OCI-LY1 (cell line): ENCODE measurements at regions not wholly inside any gene's neighbourhood (a gene's known extent, or its start where the extent isn't known, plus 50 kb on each side); places are given as distances from the start of the nearest gene placed in this dataset.

Experiments
- EZH2 ChIP-seq: fragments of 200-600 bp; sonication (generic), shearing (Covaris generic); IDR thresholded peaks from 2 replicates; pipeline ENCODE4 v1.8.0; 2017; ENCODE audit warnings: borderline replicate concordance, mixed run types, mild to moderate bottlenecking, antibody characterized with exemption, low read length, moderate library complexity, mixed read lengths
- TF ChIP-seq, protein P1 (sequence below): fragments of 200-600 bp; sonication (generic), shearing (Covaris generic); IDR thresholded peaks from 2 replicates; pipeline ENCODE4 v1.5.1; 2017; ENCODE audit warnings: mild to moderate bottlenecking, antibody characterized with exemption, low read length, moderate library complexity, mixed read lengths

DNA sequence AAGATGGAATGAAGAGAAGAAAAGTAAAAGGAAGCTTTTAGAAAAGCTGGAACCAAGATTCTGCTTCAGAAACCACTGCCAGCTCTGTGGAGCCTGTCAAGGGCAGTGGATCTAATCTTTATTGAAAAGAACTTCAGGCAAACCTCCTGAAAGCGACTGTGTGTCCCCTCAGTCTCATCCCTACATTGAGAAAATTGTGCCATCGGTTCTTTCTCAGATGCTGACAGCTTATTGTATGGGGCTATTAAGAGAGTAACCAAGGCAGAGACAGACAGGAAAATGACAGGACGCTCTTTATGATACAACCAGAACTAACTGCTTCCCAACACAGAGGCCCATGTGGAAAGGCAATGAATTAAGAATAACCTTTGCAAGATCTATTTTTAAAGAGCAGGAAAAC lies 763.2 kb upstream of the CHAC2 start:
- TF ChIP-seq, protein P1, sequence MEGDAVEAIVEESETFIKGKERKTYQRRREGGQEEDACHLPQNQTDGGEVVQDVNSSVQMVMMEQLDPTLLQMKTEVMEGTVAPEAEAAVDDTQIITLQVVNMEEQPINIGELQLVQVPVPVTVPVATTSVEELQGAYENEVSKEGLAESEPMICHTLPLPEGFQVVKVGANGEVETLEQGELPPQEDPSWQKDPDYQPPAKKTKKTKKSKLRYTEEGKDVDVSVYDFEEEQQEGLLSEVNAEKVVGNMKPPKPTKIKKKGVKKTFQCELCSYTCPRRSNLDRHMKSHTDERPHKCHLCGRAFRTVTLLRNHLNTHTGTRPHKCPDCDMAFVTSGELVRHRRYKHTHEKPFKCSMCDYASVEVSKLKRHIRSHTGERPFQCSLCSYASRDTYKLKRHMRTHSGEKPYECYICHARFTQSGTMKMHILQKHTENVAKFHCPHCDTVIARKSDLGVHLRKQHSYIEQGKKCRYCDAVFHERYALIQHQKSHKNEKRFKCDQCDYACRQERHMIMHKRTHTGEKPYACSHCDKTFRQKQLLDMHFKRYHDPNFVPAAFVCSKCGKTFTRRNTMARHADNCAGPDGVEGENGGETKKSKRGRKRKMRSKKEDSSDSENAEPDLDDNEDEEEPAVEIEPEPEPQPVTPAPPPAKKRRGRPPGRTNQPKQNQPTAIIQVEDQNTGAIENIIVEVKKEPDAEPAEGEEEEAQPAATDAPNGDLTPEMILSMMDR = no peak
- TF ChIP-seq EZH2 = no peak
